NCI-H526 treated with DMSO at 0.1 percent for 48 hours (cell line): ENCODE measurements at regions not wholly inside any gene's neighbourhood (a gene's known extent, or its start where the extent isn't known, plus 50 kb on each side); places are given as distances from the start of the nearest gene placed in this dataset.
"Not testable (repeated sequence)": the region's sequence is repeated elsewhere in the genome, so short reads cannot be mapped to it uniquely, and the experiment has no call there.

Experiments used
- DNase-seq: peaks from one replicate; lab custom pipeline; 2025; lab: John Stamatoyannopoulos, UW

DNA sequence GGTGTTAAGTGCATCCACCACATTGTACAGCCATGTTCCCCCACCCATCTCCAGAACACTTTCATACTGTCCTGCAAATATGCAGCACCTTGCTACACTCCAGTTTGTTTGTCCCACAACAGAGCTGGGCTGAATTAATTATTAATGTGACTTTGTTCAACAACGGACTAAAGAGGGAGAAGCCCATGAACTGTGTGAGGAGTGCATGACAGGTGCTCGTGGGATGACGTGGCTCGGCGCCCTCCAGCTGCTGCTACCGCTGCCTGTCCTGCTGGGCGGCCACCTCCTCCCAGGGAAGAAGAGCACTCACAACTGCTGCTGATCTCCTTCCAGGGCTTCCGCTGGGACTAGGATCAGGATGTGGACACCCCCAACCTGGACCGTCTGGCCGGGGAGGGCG lies 111.2 kb upstream of the DEFB108B start:
- not testable (repeated sequence) for DNase-seq

GRCh38 chr11:71723991-71724390 lies 109.0 kb upstream of the DEFB108B start:
- DNase-seq: not testable (repeated sequence)

- not testable (repeated sequence) for DNase-seq
These were observed 102.3 kb upstream of the DEFB108B start for GRCh38 chr11:71730748-71731147.

DNA sequence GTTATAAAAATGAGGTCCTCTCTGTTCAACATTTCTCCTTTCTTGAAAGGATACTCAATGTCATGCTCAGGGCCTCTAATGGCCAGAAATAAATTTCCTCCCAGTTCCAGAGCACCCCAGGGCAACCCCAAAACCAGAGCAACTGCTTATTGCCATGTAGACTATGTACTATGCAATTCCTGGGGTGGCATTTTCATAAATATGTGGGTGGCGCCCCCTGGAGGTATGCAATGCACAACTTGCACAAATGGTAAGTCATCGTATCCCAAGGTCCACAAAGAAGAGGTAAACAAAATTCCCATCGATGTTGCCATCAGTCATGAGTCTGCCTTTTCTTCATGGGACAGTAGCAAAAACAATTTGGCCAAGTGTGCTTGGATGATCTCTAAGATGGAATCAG lies 98.6 kb upstream of the DEFB108B start:
- not testable (repeated sequence) for DNase-seq

GRCh38 chr11:71738317-71738716 lies 94.7 kb upstream of the DEFB108B start:
- not testable (repeated sequence) for DNase-seq

DNA sequence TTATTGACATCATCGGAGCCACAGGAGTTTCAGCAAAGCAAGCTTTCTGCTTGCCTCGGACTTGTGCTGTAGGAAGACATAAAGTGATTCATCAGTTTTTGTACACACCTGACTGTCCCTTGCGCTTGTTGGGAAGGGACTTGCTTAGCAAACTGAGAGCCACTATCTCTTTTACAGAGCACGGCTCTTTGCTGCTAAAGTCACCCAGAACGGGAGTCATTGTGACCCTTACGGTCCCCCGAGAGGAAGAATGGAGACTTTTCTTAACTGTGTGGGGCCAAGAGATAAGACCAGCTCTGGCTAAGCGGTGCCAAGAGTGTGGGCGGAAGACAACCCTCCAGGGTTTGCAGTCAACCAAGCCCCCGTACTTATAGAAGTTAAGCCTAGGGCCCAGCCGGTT lies 89.6 kb upstream of the DEFB108B start:
- DNase-seq: not testable (repeated sequence)

DNA sequence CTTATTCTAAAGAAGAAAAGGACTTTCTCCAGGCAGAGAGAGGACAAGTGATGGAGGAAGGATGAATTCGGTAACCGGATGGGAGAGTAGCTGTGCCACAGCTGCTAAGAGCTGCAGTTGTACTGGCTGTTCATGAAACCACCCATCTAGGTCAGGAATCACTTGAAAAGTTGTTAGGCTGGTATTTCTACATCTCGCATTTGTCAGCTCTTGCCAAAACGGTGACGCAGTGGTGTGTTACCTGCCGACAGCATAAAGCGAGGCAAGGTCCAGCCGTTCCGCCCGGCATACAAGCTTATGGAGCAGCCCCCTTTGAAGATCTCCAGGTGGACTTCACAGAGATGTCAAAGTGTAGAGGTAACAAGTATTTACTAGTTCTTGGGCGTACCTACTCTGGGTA lies 87.3 kb upstream of the DEFB108B start:
- not testable (repeated sequence) for DNase-seq

DNA sequence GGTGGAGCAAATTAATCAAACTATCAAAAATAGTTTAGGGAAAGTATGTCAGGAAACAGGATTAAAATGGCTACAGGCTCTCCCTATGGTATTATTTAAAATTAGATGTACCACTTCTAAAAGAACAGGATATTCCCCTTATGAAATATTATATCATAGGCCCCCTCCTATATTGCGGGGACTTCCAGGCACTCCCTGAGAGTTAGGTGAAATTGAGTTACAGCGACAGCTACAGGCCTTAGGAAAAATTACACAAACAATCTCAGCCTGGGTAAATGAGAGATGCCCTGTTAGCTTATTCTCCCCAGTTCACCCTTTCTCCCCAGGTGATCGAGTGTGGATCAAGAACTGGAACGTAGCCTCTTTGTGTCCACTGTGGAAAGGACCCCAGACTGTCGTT lies 86.7 kb upstream of the DEFB108B start:
- not testable (repeated sequence) for DNase-seq

GRCh38 chr11:71748965-71749620 lies 83.9 kb upstream of the DEFB108B start:
- DNase-seq: not testable (repeated sequence)

DNA sequence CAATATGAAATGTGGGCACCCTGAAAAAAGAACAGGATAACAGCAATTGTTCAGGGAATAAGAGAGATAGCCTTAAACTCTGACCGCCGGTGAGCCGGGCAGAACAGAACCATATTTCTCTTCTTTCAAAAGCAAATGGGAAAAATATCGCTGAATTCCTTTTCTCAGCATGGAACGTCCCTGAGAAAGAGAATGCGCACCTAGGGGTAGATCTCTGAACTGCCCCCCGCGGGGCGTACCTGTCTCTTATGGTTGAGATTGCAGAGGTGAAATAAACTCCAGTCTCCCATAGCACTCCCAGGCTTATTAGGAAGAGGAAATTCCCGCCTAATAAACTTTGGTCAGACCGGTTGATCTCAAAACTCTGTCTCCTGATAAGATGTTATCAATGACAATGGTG lies 82.1 kb upstream of the DEFB108B start:
- not testable (repeated sequence) for DNase-seq

GRCh38 chr11:71764695-71765491 lies 68.1 kb upstream of the DEFB108B start:
- DNase-seq: not testable (repeated sequence)

GRCh38 chr11:71767016-71767415 lies 66.0 kb upstream of the DEFB108B start:
- not testable (repeated sequence) for DNase-seq

DNA sequence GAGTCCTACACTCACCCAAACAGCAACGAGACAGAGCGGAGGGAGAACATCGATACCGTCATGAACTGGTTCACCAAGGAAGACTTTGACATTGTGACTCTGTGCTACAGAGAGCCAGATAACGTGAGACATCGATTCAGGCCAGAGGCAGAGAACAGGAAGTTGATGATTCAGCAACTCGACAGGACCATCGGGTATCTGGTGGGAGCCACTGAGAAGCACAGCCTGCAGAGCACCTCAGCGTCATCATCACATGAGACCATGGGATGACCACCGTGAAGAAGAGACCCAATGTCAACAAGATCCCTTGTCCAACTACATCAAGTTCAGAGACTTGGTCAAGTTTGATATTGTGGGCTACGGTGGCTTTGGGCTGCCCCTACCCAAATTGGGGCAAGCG lies 60.8 kb upstream of the DEFB108B start:
- not testable (repeated sequence) for DNase-seq

DNA sequence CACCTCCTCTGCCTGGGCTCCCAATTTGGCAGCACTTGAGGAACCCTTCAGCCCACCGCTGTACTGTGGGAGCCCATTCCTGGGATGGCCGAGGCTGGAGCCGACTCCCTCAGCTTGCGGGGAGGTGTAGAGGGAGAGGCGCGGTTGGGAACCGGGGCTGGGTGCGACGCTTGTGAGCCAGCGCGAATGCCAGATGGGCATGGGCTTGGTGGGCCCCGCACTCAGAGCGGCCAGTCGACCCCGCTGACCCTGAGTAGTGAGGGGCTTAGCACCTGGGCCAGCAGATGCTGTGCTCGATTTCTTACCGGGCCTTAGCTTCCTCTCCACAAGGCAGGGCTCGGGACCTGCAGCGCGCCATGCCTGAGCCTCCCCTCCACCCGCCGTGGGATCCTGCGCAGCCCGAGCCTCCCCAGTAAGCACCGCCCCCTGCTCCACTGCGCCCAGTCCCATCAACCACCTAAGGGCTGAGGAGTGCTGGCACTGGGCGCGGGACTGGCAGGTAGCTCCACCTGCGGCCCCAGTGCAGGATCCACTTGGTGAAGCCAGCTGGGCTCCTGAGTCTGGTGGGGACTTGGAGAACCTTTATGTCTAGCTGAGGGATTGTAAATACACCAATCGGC lies 58.3 kb upstream of the DEFB108B start:
- DNase-seq: no peak

DNA sequence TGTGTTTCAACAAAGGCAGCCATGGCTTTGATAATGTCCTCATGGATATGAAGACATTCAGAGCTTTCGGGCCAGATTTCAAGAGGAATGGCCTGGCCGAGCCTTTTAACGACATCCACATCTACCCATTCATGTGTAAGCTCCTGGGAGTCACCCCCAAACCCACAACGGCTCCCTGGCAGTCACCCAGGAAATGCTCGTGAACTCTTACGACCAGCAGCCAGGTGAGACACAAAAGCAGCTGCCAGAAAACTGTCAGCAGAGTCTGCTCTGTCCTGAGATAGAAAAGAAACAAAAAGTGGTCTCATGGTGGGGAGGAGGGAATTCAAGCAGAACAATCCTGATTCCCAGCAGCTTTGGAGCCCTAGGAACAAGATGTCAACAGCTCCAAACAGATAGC lies 52.9 kb upstream of the DEFB108B start:
- DNase-seq: not testable (repeated sequence)

DNA sequence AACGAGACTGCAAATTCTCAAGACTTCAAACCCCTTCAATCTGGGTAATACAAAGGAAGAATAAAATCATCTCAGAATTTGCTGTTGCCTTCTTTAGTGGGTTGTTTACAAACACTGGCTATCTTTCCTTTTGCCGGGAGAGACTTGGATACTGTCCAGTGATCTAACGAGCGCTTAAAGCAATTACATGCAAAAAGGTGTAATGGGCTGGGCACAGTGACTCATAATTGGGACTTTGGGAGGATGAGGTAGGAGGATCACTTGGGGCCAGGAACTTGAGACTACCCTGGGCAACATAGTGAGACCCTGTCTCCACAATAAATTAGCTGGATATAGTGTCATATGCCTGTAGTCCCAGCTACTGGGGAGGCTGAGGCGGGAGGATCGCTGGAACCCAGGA lies 52.2 kb upstream of the DEFB108B start:
- not testable (repeated sequence) for DNase-seq

GRCh38 chr11:71781491-71781890 lies 51.5 kb upstream of the DEFB108B start:
- DNase-seq: not testable (repeated sequence)

GRCh38 chr11:71782229-71782861 lies 50.7 kb upstream of the DEFB108B start:
- DNase-seq: not testable (repeated sequence)

- not testable (repeated sequence) for DNase-seq
These were observed 49.8 kb upstream of the DEFB108B start for GRCh38 chr11:71783191-71783590.
